K562 (cell line): ENCODE measurements at regions not wholly inside any gene's neighbourhood (a gene's known extent, or its start where the extent isn't known, plus 50 kb on each side); places are given as distances from the start of the nearest gene placed in this dataset.

Experiments used
- ATAC-seq: fragments of 200-7000 bp; cut with Tn5 transposase; 3 replicates; pipeline ENCODE4 v1.9.1; 2020; ENCODE audit warnings: moderate library complexity
- BruUV-seq: library from RNA; stranded (reverse); fragments of 400-500 nt; replicated peaks from 2 replicates; lab custom pipeline; 2021; lab: Mats Ljungman, UMichigan
- CTCF ChIA-PET: fragments of 300-600 bp; formaldehyde crosslinking; extraction: SDS; loops from one replicate; lab custom pipeline; 2021; ENCODE audit warnings: low intra/inter-chr PET ratio; lab: Yijun Ruan, JAX
- POLR2A ChIA-PET: fragments of 300-600, 350-650 bp; sonication (Branson Sonifier 250); formaldehyde crosslinking; extraction: SDS; loops from one replicate; lab custom pipeline; 2021; ENCODE audit warnings: antibody characterized with exemption, inconsistent platforms; lab: Yijun Ruan, JAX
- DNase-seq, 4 experiments: peaks; one replicate each; pipeline versions ENCODE4 v3.0.0 to v3.0.0-alpha.2; 2011 to 2018; ENCODE audit warnings: low spot score in 3 of 4, mixed read lengths in 3 of 4; ENCODE audit errors: extremely low read depth in 1 of 4
- FAIRE-seq: peaks from 2 replicates; lab custom pipeline; 2011; peaks lifted over from hg19 to GRCh38; lab: Jason Lieb, UNC
- H2AFZ ChIP-seq: 2 replicates; pipeline ENCODE4 v1.6.0; 2011; ENCODE audit warnings: low read depth, low read length, control low read depth, inconsistent platforms
- H3K27ac ChIP-seq: fragments of 200-600 bp; 3 replicates; pipeline ENCODE4 v1.8.0; 2011; ENCODE audit warnings: low read depth, mild to moderate bottlenecking, control low read depth, inconsistent platforms, low read length, moderate library complexity, mixed read lengths; ENCODE audit errors: extremely low read depth
- H3K27me3 ChIP-seq, 2 experiments: fragments of 300-600 bp in 1 of 2; 2 replicates in 1 of 2; 3 replicates in 1 of 2; pipeline versions ENCODE4 v1.6.0 to v1.8.0; 2011; ENCODE audit warnings: inconsistent platforms in 2 of 2, low read length in 2 of 2, mild to moderate bottlenecking in 1 of 2, mixed read lengths in 1 of 2, moderate library complexity in 1 of 2; ENCODE audit not compliant: control insufficient read depth in 2 of 2, insufficient read depth in 2 of 2
- H3K36me3 ChIP-seq: fragments of 300-600 bp; 3 replicates; pipeline ENCODE4 v1.8.0; 2011; ENCODE audit warnings: mild to moderate bottlenecking, low read length, inconsistent platforms; ENCODE audit not compliant: control insufficient read depth, insufficient read depth
- H3K4me1 ChIP-seq, 2 experiments: fragments of 200-600 bp in 1 of 2; replicated peaks in 1 of 2; 2 replicates in 1 of 2; 3 replicates in 1 of 2; pipeline versions ENCODE4 v1.5.1 to v1.8.0; 2011; ENCODE audit warnings: inconsistent platforms in 2 of 2, low read length in 2 of 2, mild to moderate bottlenecking in 1 of 2, mixed read lengths in 1 of 2, moderate library complexity in 1 of 2; ENCODE audit not compliant: control insufficient read depth in 2 of 2, insufficient read depth in 2 of 2
- H3K4me2 ChIP-seq: 2 replicates; pipeline ENCODE4 v1.6.1; 2011; ENCODE audit warnings: low read length, control low read depth, inconsistent platforms, mixed read lengths; ENCODE audit not compliant: insufficient read depth
- H3K4me3 ChIP-seq: fragments of 200-600 bp; sonication (generic), shearing (Covaris generic); 2 replicates; pipeline ENCODE4 v1.5.1; 2016; ENCODE audit warnings: control low read depth, inconsistent platforms
- H3K79me2 ChIP-seq: fragments of 200-600 bp; 3 replicates; pipeline ENCODE4 v1.8.0; 2011; ENCODE audit warnings: low read length, inconsistent platforms; ENCODE audit not compliant: control insufficient read depth, insufficient read depth
- H3K9ac ChIP-seq, 2 experiments: 2 replicates each; pipeline versions ENCODE4 v1.6.0 to v1.6.1; 2011; ENCODE audit warnings: low read depth in 2 of 2, low read length in 2 of 2, control low read depth in 1 of 2, inconsistent platforms in 1 of 2, mild to moderate bottlenecking in 1 of 2, mixed read lengths in 1 of 2; ENCODE audit not compliant: insufficient read depth in 1 of 2
- H3K9me1 ChIP-seq: one replicate; pipeline ENCODE4 v1.6.0; 2011; ENCODE audit warnings: inconsistent platforms, mild to moderate bottlenecking, low read length, moderate library complexity; ENCODE audit not compliant: control insufficient read depth, insufficient read depth
- H3K9me3 ChIP-seq: replicated peaks from 2 replicates; pipeline ENCODE4 v1.5.1; 2011; ENCODE audit warnings: low read depth, low read length, inconsistent platforms; ENCODE audit not compliant: control insufficient read depth, insufficient read depth
- H4K20me1 ChIP-seq: replicated peaks from 2 replicates; pipeline ENCODE4 v1.6.1; 2011; ENCODE audit warnings: low read length, inconsistent platforms, mixed read lengths; ENCODE audit not compliant: control insufficient read depth, insufficient read depth
- BRD9 ChIP-seq: fragments of 450-650 bp; IDR thresholded peaks from 2 replicates; pipeline ENCODE4 v1.6.1; 2018; ENCODE audit warnings: low read depth; ENCODE audit not compliant: partially characterized antibody
- CTCFL ChIP-seq: IDR thresholded peaks from 2 replicates; pipeline ENCODE4 v1.6.1; 2011; ENCODE audit warnings: borderline replicate concordance, low read depth, mild to moderate bottlenecking, moderate library complexity, low read length; ENCODE audit not compliant: insufficient read depth, poor library complexity, severe bottlenecking
- DDX20 ChIP-seq: fragments of 450-650 bp; IDR thresholded peaks from 2 replicates; pipeline ENCODE4 v1.6.1; 2016; ENCODE audit warnings: missing genetic modification characterization, low read depth, mild to moderate bottlenecking, missing compliant biosample characterization, moderate library complexity
- ELK3 ChIP-seq: fragments of 450-650 bp; formaldehyde crosslinking; IDR thresholded peaks from 2 replicates; pipeline ENCODE4 v1.4.0; 2020; ENCODE audit warnings: mild to moderate bottlenecking
- LARP7 ChIP-seq: fragments of 450-650 bp; IDR thresholded peaks from 2 replicates; pipeline ENCODE4 v1.6.1; 2016
- MCM2 ChIP-seq: fragments of 450-650 bp; IDR thresholded peaks from 2 replicates; pipeline ENCODE4 v1.6.1; 2017; ENCODE audit warnings: low read depth, mild to moderate bottlenecking
- MIER1 ChIP-seq: fragments of 450-650 bp; IDR thresholded peaks from 2 replicates; pipeline ENCODE4 v1.6.1; 2016; ENCODE audit warnings: antibody characterized with exemption, mild to moderate bottlenecking, low read depth
- NKRF ChIP-seq: fragments of 450-650 bp; IDR thresholded peaks from 2 replicates; pipeline ENCODE4 v1.6.1; 2016; ENCODE audit warnings: borderline replicate concordance
- PML ChIP-seq: IDR thresholded peaks from 2 replicates; pipeline ENCODE4 v1.6.1; 2012; ENCODE audit warnings: low read length, inconsistent platforms
- RFX5 ChIP-seq: IDR thresholded peaks from 2 replicates; pipeline ENCODE4 v1.6.1; 2011; ENCODE audit warnings: low read depth, mild to moderate bottlenecking, improper control_type of control experiment, low read length
- SAFB2 ChIP-seq: fragments of 200-400 bp; formaldehyde crosslinking; IDR thresholded peaks from 2 replicates; pipeline ENCODE4 v1.6.1; 2018; ENCODE audit warnings: borderline replicate concordance, low read length, low read depth, moderate library complexity; ENCODE audit not compliant: severe bottlenecking
- SUPT5H ChIP-seq: fragments of 450-650 bp; IDR thresholded peaks from 2 replicates; pipeline ENCODE4 v1.6.1; 2016
- ZBED1 ChIP-seq: IDR thresholded peaks from 2 replicates; pipeline ENCODE4 v1.6.1; 2014
- ZNF512 ChIP-seq: IDR thresholded peaks from 2 replicates; pipeline ENCODE4 v1.6.1; 2016; ENCODE audit warnings: missing genetic modification characterization, missing compliant biosample characterization
- ZNF57 ChIP-seq: fragments of 450-650 bp; formaldehyde crosslinking; IDR thresholded peaks from 2 replicates; pipeline ENCODE4 v1.4.0; 2020; ENCODE audit warnings: mild to moderate bottlenecking, moderate library complexity
- ZNF699 ChIP-seq: fragments of 250-450 bp; sonication (Bioruptor Pico); IDR thresholded peaks from 2 replicates; pipeline ENCODE4 v1.8.0; 2021; ENCODE audit warnings: mild to moderate bottlenecking, moderate library complexity; ENCODE audit not compliant: insufficient replicate concordance
- ZZZ3 ChIP-seq: fragments of 450-650 bp; IDR thresholded peaks from 2 replicates; pipeline ENCODE4 v1.6.1; 2016; ENCODE audit warnings: antibody characterized with exemption, mild to moderate bottlenecking, moderate library complexity
- WGBS: fragments of 100-300 bp; shearing (Covaris generic); methylation state at CpG from one replicate; pipeline ENCODE4 v1.1.6; 2016; ENCODE audit warnings: low coverage, mixed read lengths; ENCODE audit not compliant: insufficient coverage; ENCODE audit errors: missing lambda C conversion rate; 5-methylcytosine and 5-hydroxymethylcytosine counted together
- in situ Hi-C: fragments of 300-500 bp; cut with MboI; formaldehyde crosslinking; loops from 4 replicates; pipeline ENCODE4 v1.15.0; 2018; ENCODE audit warnings: inconsistent platforms, mixed read lengths
- intact Hi-C: fragments of 100-400 bp; cut with micrococcal nuclease; formaldehyde crosslinking; loops from 2 replicates; pipeline ENCODE4 v1.14.2; 2022

GRCh38 chr1:29638281-29638680, 402.0 kb downstream of the PTPRU start:
- Histone ChIP-seq H3K4me1 (no peaks in the 10 kb centered on the region), H3K9me1 (no peaks in the 10 kb centered on the region), H3K27me3 (peaks cover 0 to 14% of the 10 kb centered on the region in 2 experiments; a peak in 2 of 5 replicates), H4K20me1 (peaks cover 5% of the 10 kb centered on the region; the same call in 1 of the 2 replicates), H3K4me2 (no peak overlapping the region), H3K36me3 (no peaks in the 10 kb centered on the region), H3K27ac (no peak overlapping the region), H3K79me2 (no peaks in the 10 kb centered on the region), H3K9ac (no peak overlapping the region), H3K9me3 (no peaks in the 10 kb centered on the region), H3K4me3 (no peak overlapping the region), H2AFZ (no peak overlapping the region)
- DNase-seq = no peak
- FAIRE-seq = no peak
- ATAC-seq = no peak
- no TSS peak for BruUV-seq
- WGBS = 0% methylated on average over 2 of the region's 2 CpGs
- CTCF ChIA-PET = no interaction called here
- POLR2A ChIA-PET = no interaction called here
- in situ Hi-C loops (no loop called here), intact Hi-C loops (no loop called here)
- TF ChIP-seq ZZZ3 (no peak), ZNF512 (tag) (no peak), BRD9 (no peak), ZNF699 (CRISPR knock-in tag) (no peak), LARP7 (no peak), MIER1 (no peak), NKRF (no peak), CTCFL (no peak), MCM2 (no peak), RFX5 (no peak), DDX20 (tag) (no peak), SUPT5H (no peak), SAFB2 (no peak), PML (no peak), ELK3 (CRISPR knock-in tag) (no peak), ZNF57 (CRISPR knock-in tag) (no peak), ZBED1 (no peak)
